ENCODE measurements at regions not wholly inside any gene's neighbourhood (a gene's known extent, or its start where the extent isn't known, plus 50 kb on each side); places are given as distances from the start of the nearest gene placed in this dataset.

- no peaks in the 10 kb centered on the region for H3K36me3 Mint-ChIP-seq (ENCODE audit: low read depth)
- no peaks in the 10 kb centered on the region for H3K9me3 Mint-ChIP-seq
- no peak for DNase-seq
- H3K4me1 Mint-ChIP-seq (ENCODE audit: low read depth), result no peaks in the 10 kb centered on the region
- H3K27ac Mint-ChIP-seq, result no peak overlapping the region
- H3K4me3 Mint-ChIP-seq, result no peak overlapping the region
- H3K27me3 Mint-ChIP-seq, result no peaks in the 10 kb centered on the region
Measured at GRCh38 chr6:121856296-121856695, 420.9 kb downstream of the GJA1 start.

GRCh38 chr6:121857551-121857950 is 422.1 kb downstream of the GJA1 start:
- no peaks in the 10 kb centered on the region for H3K27me3 Mint-ChIP-seq
- no peak overlapping the region for H3K4me3 Mint-ChIP-seq
- H3K9me3 Mint-ChIP-seq, result no peaks in the 10 kb centered on the region
- DNase-seq, result no peak
- H3K36me3 Mint-ChIP-seq (ENCODE audit: low read depth), result no peaks in the 10 kb centered on the region
- H3K4me1 Mint-ChIP-seq (ENCODE audit: low read depth), result no peaks in the 10 kb centered on the region
- no peak overlapping the region for H3K27ac Mint-ChIP-seq

GRCh38 chr6:121858310-121858709 is 422.9 kb downstream of the GJA1 start:
- Mint-ChIP-seq H3K27me3 (no peaks in the 10 kb centered on the region), H3K9me3 (no peaks in the 10 kb centered on the region), H3K4me1 (ENCODE audit: low read depth) (no peaks in the 10 kb centered on the region), H3K27ac (no peak overlapping the region), H3K4me3 (no peak overlapping the region), H3K36me3 (ENCODE audit: low read depth) (no peaks in the 10 kb centered on the region)
- DNase-seq, result no peak

GRCh38 chr6:121858986-121859385 is 423.5 kb downstream of the GJA1 start:
- no peak for DNase-seq
- H3K27me3 Mint-ChIP-seq, result no peaks in the 10 kb centered on the region
- H3K4me1 Mint-ChIP-seq (ENCODE audit: low read depth), result no peaks in the 10 kb centered on the region
- H3K4me3 Mint-ChIP-seq, result no peak overlapping the region
- H3K36me3 Mint-ChIP-seq (ENCODE audit: low read depth), result no peaks in the 10 kb centered on the region
- H3K9me3 Mint-ChIP-seq, result no peaks in the 10 kb centered on the region
- H3K27ac Mint-ChIP-seq, result no peak overlapping the region

- Mint-ChIP-seq H3K27me3 (no peaks in the 10 kb centered on the region), H3K27ac (no peak overlapping the region)
Measured at GRCh38 chr6:121865811-121866210, 430.4 kb downstream of the GJA1 start.

GRCh38 chr6:121867095-121867494 is 431.6 kb downstream of the GJA1 start:
- no peaks in the 10 kb centered on the region for H3K9me3 Mint-ChIP-seq
- H3K27me3 Mint-ChIP-seq, result no peaks in the 10 kb centered on the region
- no peaks in the 10 kb centered on the region for H3K4me1 Mint-ChIP-seq (ENCODE audit: low read depth)
- no peaks in the 10 kb centered on the region for H3K36me3 Mint-ChIP-seq (ENCODE audit: low read depth)
- DNase-seq, result no peak
- H3K4me3 Mint-ChIP-seq, result no peak overlapping the region
- H3K27ac Mint-ChIP-seq, result no peak overlapping the region

More at GRCh38 chr6:121865811-121866210, 430.4 kb downstream of the GJA1 start:
- no peaks in the 10 kb centered on the region for H3K36me3 Mint-ChIP-seq (ENCODE audit: low read depth)
- H3K9me3 Mint-ChIP-seq, result no peaks in the 10 kb centered on the region
- no peak overlapping the region for H3K4me3 Mint-ChIP-seq
- H3K4me1 Mint-ChIP-seq (ENCODE audit: low read depth), result no peaks in the 10 kb centered on the region
- no peak for DNase-seq

GRCh38 chr6:121868206-121868605 is 432.8 kb downstream of the GJA1 start:
- no peak overlapping the region for H3K27ac Mint-ChIP-seq
- no peaks in the 10 kb centered on the region for H3K4me1 Mint-ChIP-seq (ENCODE audit: low read depth)
- no peaks in the 10 kb centered on the region for H3K36me3 Mint-ChIP-seq (ENCODE audit: low read depth)
- DNase-seq, result no peak
- no peaks in the 10 kb centered on the region for H3K27me3 Mint-ChIP-seq
- no peaks in the 10 kb centered on the region for H3K9me3 Mint-ChIP-seq
- no peak overlapping the region for H3K4me3 Mint-ChIP-seq

- no peaks in the 10 kb centered on the region for H3K9me3 Mint-ChIP-seq
- H3K27ac Mint-ChIP-seq, result no peak overlapping the region
- DNase-seq, result no peak
- H3K36me3 Mint-ChIP-seq (ENCODE audit: low read depth), result no peaks in the 10 kb centered on the region
- no peak overlapping the region for H3K4me3 Mint-ChIP-seq
- no peaks in the 10 kb centered on the region for H3K4me1 Mint-ChIP-seq (ENCODE audit: low read depth)
- no peaks in the 10 kb centered on the region for H3K27me3 Mint-ChIP-seq
Measured at GRCh38 chr6:121873595-121873994, 438.1 kb downstream of the GJA1 start.

GRCh38 chr6:121876721-121877120 is 441.3 kb downstream of the GJA1 start:
- DNase-seq, result no peak
- Mint-ChIP-seq H3K36me3 (ENCODE audit: low read depth) (no peaks in the 10 kb centered on the region), H3K9me3 (no peaks in the 10 kb centered on the region), H3K4me3 (no peak overlapping the region), H3K4me1 (ENCODE audit: low read depth) (no peaks in the 10 kb centered on the region), H3K27me3 (no peaks in the 10 kb centered on the region), H3K27ac (no peak overlapping the region)

- H3K27ac Mint-ChIP-seq, result no peak overlapping the region
- no peaks in the 10 kb centered on the region for H3K9me3 Mint-ChIP-seq
- DNase-seq, result no peak
- no peaks in the 10 kb centered on the region for H3K27me3 Mint-ChIP-seq
- no peaks in the 10 kb centered on the region for H3K36me3 Mint-ChIP-seq (ENCODE audit: low read depth)
- H3K4me1 Mint-ChIP-seq (ENCODE audit: low read depth), result no peaks in the 10 kb centered on the region
- H3K4me3 Mint-ChIP-seq, result no peak overlapping the region
Measured at GRCh38 chr6:121879149-121879548, 443.7 kb downstream of the GJA1 start.

GRCh38 chr6:121880831-121881230 is 445.4 kb downstream of the GJA1 start:
- no peak overlapping the region for H3K27ac Mint-ChIP-seq
- H3K36me3 Mint-ChIP-seq (ENCODE audit: low read depth), result no peaks in the 10 kb centered on the region
- no peaks in the 10 kb centered on the region for H3K9me3 Mint-ChIP-seq
- no peak overlapping the region for H3K4me3 Mint-ChIP-seq
- no peaks in the 10 kb centered on the region for H3K27me3 Mint-ChIP-seq
- no peaks in the 10 kb centered on the region for H3K4me1 Mint-ChIP-seq (ENCODE audit: low read depth)
- no peak for DNase-seq

GRCh38 chr6:121881974-121882667 is 446.7 kb downstream of the GJA1 start:
- no peak overlapping the region for H3K4me3 Mint-ChIP-seq
- no peak overlapping the region for H3K27ac Mint-ChIP-seq
- H3K27me3 Mint-ChIP-seq, result no peaks in the 10 kb centered on the region
- H3K36me3 Mint-ChIP-seq (ENCODE audit: low read depth), result no peaks in the 10 kb centered on the region
- no peak for DNase-seq
- H3K4me1 Mint-ChIP-seq (ENCODE audit: low read depth), result no peaks in the 10 kb centered on the region
- no peaks in the 10 kb centered on the region for H3K9me3 Mint-ChIP-seq

GRCh38 chr6:121884091-121884490 is 448.6 kb downstream of the GJA1 start:
- no peaks in the 10 kb centered on the region for H3K4me1 Mint-ChIP-seq (ENCODE audit: low read depth)
- H3K27me3 Mint-ChIP-seq, result no peaks in the 10 kb centered on the region
- no peaks in the 10 kb centered on the region for H3K36me3 Mint-ChIP-seq (ENCODE audit: low read depth)
- no peaks in the 10 kb centered on the region for H3K9me3 Mint-ChIP-seq
- no peak for DNase-seq
- no peak overlapping the region for H3K27ac Mint-ChIP-seq
- H3K4me3 Mint-ChIP-seq, result no peak overlapping the region

GRCh38 chr6:121884620-121885019 is 449.2 kb downstream of the GJA1 start:
- no peaks in the 10 kb centered on the region for H3K27me3 Mint-ChIP-seq
- no peaks in the 10 kb centered on the region for H3K4me1 Mint-ChIP-seq (ENCODE audit: low read depth)
- no peaks in the 10 kb centered on the region for H3K36me3 Mint-ChIP-seq (ENCODE audit: low read depth)
- H3K27ac Mint-ChIP-seq, result no peak overlapping the region
- H3K4me3 Mint-ChIP-seq, result no peak overlapping the region
- no peaks in the 10 kb centered on the region for H3K9me3 Mint-ChIP-seq
- DNase-seq, result no peak

- H3K4me3 Mint-ChIP-seq, result no peak overlapping the region
- H3K27me3 Mint-ChIP-seq, result no peaks in the 10 kb centered on the region
- no peak for DNase-seq
- no peaks in the 10 kb centered on the region for H3K9me3 Mint-ChIP-seq
- no peaks in the 10 kb centered on the region for H3K36me3 Mint-ChIP-seq (ENCODE audit: low read depth)
- no peaks in the 10 kb centered on the region for H3K4me1 Mint-ChIP-seq (ENCODE audit: low read depth)
- no peak overlapping the region for H3K27ac Mint-ChIP-seq
Measured at GRCh38 chr6:121885399-121886152, 450.1 kb downstream of the GJA1 start.
